HG03442 (cell line): ENCODE measurements at regions not wholly inside any gene's neighbourhood (a gene's known extent, or its start where the extent isn't known, plus 50 kb on each side); places are given as distances from the start of the nearest gene placed in this dataset.

Source experiments
- ATAC-seq: cut with Tn5 transposase; IDR thresholded peaks from one replicate; pipeline ENCODE4 v1.9.1; 2021; ENCODE audit warnings: mild to moderate bottlenecking, moderate library complexity; ENCODE audit not compliant: unreplicated experiment

DNA sequence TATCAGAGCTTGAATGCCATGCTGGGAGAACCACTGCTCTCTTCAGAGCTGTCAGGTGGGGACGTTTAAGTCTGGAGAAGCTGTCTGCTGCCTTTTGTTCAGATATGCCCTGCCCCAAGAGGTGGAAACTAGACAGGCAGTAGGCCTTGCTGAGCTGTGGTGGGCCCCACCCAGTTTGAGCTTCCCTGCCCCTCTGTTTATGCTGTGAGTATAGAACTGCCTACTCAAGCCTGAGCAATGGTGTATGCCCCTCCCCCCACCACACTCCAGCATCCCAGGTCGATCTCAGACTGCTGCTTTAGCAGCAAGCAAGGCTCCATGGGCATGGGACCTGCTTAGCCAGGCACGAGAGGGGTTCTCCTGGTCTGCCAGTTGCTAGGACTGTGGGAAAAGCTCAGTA, 362.3 kb downstream of the FAM170A start:
- ATAC-seq = no peak

DNA sequence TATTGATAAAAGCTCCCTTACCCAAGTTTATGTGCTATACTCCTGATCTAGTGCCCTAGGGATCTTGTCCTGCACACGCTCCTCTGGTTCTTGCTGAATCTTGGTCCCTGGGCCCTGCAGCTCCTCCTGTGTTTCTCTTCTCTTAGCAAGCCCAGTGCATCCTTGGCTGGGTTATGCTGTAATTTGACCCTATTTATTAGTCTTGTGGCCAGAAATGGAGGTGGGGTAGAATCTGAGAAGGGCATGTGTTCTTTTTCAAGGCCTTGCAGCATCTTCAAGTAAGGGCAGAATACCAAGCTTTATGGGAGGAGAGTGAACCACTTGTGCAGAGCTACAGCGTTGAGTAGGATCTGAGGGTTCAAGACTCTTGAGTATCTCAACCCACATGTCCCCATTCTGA, 366.8 kb downstream of the FAM170A start:
- no peak for ATAC-seq

DNA sequence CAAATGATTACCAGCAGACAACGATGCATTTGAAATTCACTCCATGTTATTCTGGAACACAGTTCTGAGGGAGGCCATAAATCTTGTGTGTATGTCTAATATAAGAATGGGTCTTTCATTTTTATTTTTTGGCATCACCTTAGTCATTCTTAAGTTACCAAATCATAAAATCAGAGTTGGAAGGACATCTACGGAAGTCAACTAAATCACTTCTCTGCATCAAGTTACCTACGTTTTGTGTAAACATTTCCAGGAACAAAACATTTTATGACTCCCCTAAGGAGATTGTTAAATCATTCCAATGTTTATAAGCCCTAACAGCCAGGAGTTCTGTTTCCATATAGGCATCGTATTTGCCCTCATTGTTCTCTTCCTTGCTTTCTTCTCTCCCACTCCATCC, 378.2 kb downstream of the FAM170A start:
- no peak for ATAC-seq

- ATAC-seq = no peak
Observed at GRCh38 chr5:120012431-120012830, 383.1 kb downstream of the FAM170A start.

DNA sequence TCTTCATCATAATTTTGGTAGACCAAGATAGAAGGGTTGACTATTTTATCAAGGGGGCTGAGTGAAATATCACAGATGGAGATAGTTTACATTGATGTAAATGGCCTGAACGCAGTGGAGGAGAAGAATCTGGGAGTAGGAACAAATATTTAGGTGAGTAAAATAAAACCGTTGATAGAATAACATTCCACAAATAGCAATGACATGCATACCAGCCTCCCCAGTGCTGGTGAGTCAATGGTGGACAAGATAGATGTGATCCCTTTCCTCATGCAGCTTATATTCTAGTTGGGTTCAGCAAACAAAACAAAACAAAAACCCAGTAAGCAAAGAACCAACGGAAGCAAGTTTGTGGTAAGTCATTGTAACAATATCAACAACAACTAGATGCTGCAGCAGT, 385.2 kb downstream of the FAM170A start:
- no peak for ATAC-seq

GRCh38 chr5:120016717-120017382, 387.5 kb downstream of the FAM170A start:
- ATAC-seq = no peak

- ATAC-seq = no peak
Observed at GRCh38 chr5:120017513-120017912, 388.2 kb downstream of the FAM170A start.

GRCh38 chr5:120035181-120035580, 405.8 kb downstream of the FAM170A start:
- no peak for ATAC-seq

- no peak for ATAC-seq
Observed at GRCh38 chr5:120035815-120036577, 406.6 kb downstream of the FAM170A start.

DNA sequence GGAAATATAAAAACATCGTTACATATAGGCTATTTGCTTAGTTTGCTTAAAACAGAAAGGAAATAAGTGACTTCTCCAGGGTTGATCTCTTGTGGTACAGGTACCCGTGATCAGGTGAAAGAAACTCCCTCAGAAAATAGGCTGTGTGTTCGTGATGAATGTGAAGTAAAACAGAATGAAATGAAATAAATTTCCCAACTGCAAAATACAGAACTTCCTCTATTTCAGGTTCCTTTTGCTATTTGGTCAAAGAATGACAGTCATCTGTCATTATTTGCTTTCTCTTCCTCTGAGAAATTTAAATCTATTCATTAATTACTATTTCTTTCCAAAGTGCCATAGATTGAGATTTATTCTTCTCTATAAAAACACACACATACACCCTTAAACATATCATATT, 408.1 kb downstream of the FAM170A start:
- no peak for ATAC-seq

DNA sequence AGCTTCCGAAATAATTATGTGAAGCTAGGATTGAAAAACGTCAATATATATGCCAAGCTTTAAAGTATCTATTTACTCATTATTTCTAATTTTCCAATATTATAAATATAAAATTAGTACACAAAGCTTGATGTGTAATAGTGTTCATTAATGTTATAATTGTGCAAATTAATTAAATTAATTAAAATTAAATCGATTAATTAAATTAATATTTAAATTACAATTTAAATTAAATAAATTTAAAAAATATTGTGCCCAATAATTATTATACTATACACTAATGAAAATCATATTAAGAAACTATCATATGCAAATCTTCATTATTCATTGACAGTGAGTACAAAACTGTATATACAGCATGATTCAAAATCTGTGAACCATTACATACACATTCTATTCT, 409.8 kb downstream of the FAM170A start:
- no peak for ATAC-seq

DNA sequence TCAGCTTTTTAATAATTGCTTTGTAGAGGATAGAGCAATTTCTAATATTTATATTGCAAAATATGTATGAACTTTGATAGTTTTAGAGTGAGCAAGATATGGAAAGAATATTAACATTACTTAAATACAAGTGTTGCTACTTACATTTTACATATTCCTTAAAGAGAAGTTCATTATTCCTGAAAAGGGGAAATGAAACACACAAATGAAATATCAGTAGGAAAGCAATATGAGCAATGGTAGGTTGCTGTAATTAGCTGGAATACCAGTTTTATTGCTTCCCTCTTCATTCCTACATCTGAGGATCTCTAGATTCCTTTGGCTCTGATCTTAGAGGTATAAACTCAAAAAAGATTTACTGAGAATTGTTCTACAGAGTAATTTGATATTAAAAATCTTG, 414.1 kb downstream of the FAM170A start:
- ATAC-seq = no peak

DNA sequence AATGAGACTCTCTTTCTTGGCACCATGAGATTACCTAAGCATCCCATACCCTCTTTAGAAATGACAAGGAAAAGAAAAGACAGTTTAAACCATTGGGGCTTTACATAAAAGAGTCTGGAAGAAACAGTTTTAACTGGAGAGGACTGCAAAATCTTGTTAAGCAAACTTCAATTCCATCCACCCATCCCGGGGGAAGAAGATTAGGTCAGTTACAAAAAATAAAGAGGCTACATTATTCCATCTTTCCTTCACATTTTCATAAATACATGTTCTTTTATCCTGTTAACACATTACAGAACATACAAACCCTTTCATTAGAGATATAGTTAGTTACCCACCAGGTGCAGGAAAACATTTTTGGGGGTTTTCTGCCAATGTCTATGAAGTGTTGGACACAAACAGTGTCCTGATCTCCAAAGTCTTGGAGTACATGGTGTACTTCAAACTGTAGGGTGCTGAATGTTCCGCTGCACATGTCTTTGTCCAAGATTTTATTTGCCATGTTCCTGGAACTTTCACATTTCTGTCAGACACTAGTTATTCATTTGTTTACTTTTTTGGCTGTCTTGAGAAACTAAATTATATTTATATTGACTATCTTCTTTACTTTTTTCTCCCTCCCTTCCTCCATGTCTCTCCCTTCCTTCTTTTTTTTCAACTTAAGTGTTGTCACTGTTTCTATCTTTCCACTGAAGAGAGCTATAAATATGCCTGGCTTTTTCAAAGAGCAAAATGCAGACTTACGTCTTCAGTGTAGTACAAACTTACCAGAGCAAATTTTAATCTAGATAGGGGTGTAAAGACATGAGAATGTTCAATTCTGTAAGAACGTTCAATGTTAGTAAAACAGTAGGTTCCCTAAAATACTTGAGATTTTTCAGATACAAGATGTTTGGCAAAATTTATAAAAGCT, 410.9 kb upstream of the PRR16 start:
- ATAC-seq = no peak

DNA sequence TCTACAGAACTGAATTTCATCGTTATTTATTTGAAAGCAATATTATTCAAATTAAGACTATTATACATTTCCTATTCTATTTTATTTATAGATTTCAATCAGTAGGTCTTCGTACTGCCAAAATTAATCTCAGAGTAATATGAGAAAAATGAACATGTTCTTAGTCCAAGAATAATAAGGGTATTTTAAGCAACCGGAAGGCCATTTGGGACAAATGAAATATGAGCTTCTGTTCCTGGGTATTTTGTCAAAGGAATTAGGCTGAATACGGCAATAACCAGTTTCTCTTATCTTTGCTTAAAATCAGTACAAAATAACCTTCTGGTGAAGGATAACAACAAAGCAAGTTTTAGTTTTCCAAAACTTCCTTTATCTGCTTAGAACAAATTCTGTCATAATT, 410.3 kb upstream of the PRR16 start:
- no peak for ATAC-seq

GRCh38 chr5:120055858-120056257, 408.2 kb upstream of the PRR16 start:
- ATAC-seq = no peak

GRCh38 chr5:120062515-120062917, 401.6 kb upstream of the PRR16 start:
- no peak for ATAC-seq

GRCh38 chr5:120072068-120072761, 391.9 kb upstream of the PRR16 start:
- ATAC-seq = no peak

DNA sequence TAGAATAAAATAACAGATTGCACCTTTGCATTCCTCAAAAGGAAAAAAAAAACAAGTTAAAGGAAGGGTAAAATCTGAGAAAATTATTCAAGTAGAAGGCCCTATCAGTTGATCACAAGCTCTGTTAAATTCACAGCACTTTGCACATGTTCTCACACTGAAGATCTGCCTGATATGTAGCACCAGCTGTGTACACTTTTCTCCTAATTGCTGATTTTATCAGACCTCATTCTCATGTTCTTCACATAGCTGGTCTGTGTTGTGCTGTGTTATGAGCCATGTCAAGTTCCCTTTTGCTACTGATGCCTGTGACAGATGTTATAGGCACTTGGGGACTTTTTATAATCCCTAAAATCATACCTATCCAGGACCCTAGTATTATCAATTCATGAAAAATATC, 390.4 kb upstream of the PRR16 start:
- no peak for ATAC-seq

DNA sequence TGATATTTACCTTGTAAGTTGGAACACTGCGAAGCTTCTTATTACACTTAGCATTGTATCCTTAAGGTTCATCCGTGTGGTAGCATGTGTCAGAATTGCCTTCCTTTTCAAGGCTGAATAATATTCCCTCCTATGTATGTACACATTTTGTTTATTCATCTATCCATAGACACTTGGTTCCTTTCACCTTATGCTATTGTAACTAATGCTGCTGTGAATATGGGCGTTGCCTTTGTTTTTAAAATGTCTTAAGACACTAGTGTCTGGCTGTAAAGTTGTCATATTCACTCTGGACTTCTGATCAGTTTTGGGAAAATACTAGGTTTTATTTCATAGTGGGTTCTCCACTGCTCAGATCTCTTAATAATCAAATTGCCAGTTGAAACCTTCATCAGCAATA, 383.3 kb upstream of the PRR16 start:
- no peak for ATAC-seq

DNA sequence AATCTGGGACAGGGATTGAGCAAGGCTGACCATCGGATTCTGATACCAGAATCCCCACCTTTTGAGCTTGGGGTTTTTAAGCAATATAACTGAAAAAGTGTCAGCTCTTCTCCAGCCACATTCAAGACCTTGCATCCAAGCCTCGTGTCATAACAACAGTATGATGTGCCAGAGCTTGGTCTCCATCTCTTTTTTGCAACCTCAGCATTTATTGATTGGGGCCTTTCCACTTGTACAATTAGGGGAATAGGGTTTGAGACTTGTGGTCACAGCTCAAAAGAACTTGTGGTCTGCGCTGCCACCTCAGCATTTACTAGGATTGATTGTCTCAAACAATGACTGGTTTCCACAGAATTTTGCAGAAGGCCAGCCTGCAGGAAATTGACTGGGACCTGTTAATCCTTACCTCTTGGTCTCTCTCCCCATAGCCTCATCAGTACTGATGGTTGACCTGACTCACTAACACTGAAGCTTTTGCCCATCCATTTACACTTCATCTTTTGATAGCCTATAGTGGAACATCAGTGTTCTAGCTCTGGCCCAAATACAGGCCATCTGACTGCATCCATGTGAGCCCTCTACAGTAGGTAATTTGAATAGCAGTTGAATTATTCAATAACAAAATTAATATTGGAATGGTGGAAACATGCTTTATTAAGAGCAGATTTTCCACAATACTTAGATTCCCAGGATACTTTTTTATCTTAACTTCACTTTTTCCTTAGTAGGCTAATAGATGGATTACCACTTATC, 381.6 kb upstream of the PRR16 start:
- no peak for ATAC-seq
